Body of pancreas (tissue), 4 donors: ENCODE measurements at regions not wholly inside any gene's neighbourhood (a gene's known extent, or its start where the extent isn't known, plus 50 kb on each side); places are given as distances from the start of the nearest gene placed in this dataset.

ENCODE experiments used
- POLR2A ChIP-seq, 3 donors: fragments of 450-650 bp; IDR thresholded peaks; one replicate each; pipeline ENCODE4 v1.6.1; 2016; ENCODE audit warnings: antibody characterized with exemption in 3 of 3, mild to moderate bottlenecking in 2 of 3
- TF ChIP-seq, protein P1 (sequence below), 7 experiments: fragments of 450-650 bp in 4 of 7; fragments of 200-600 bp in 3 of 7; sonication (generic) in 3 of 7; IDR thresholded peaks; one replicate each; pipeline ENCODE4 v1.5.1; 2016 to 2019; ENCODE audit warnings: antibody characterized with exemption in 7 of 7

DNA sequence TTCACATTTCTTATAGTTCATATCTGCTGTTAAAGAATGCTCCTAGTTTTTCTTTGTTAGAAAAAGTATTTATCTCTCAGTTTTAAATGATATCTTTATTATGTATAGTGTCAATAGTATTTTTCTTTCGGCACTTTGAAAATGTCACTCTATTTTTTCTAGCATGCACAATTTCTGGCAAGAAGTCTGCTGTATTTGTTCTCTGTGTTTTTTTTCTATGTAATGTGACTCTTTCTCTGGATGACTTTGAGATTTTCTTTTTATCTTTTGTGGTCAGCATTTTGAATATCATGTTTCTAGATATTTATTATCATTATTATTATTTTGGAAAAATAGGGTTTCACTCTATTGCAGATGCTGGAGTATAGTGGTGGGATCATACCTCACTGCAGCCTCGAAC is 285.2 kb downstream of the PTGER3 start:
- TF ChIP-seq, protein P1, sequence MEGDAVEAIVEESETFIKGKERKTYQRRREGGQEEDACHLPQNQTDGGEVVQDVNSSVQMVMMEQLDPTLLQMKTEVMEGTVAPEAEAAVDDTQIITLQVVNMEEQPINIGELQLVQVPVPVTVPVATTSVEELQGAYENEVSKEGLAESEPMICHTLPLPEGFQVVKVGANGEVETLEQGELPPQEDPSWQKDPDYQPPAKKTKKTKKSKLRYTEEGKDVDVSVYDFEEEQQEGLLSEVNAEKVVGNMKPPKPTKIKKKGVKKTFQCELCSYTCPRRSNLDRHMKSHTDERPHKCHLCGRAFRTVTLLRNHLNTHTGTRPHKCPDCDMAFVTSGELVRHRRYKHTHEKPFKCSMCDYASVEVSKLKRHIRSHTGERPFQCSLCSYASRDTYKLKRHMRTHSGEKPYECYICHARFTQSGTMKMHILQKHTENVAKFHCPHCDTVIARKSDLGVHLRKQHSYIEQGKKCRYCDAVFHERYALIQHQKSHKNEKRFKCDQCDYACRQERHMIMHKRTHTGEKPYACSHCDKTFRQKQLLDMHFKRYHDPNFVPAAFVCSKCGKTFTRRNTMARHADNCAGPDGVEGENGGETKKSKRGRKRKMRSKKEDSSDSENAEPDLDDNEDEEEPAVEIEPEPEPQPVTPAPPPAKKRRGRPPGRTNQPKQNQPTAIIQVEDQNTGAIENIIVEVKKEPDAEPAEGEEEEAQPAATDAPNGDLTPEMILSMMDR (IDR thresholded peaks at IDR 0.05) = no peak
- TF ChIP-seq POLR2A (IDR thresholded peaks at IDR 0.05) = no peak
